Endodermal cell (in vitro differentiated cells): ENCODE measurements at regions not wholly inside any gene's neighbourhood (a gene's known extent, or its start where the extent isn't known, plus 50 kb on each side); places are given as distances from the start of the nearest gene placed in this dataset.

Experiments used
- DNase-seq: peaks from one replicate; pipeline ENCODE4 v3.0.0-alpha.2; 2017
- H3K27ac ChIP-seq: 2 replicates; pipeline ENCODE4 v1.5.1; 2013; ENCODE audit warnings: mild to moderate bottlenecking, low read depth, low read length, moderate library complexity
- H3K27me3 ChIP-seq: 2 replicates; pipeline ENCODE4 v1.6.1; 2013; ENCODE audit warnings: mild to moderate bottlenecking, low read length, moderate library complexity; ENCODE audit not compliant: insufficient read depth, control insufficient read depth, poor library complexity, severe bottlenecking
- H3K36me3 ChIP-seq: 2 replicates; pipeline ENCODE4 v1.7.0; 2013; ENCODE audit warnings: mild to moderate bottlenecking, low read length, moderate library complexity; ENCODE audit not compliant: control insufficient read depth, insufficient read depth
- H3K4me1 ChIP-seq: one replicate; pipeline ENCODE4 v1.7.0; 2013; ENCODE audit warnings: low read length; ENCODE audit not compliant: control insufficient read depth, insufficient read depth
- H3K4me3 ChIP-seq: 2 replicates; pipeline ENCODE4 v1.5.1; 2013; ENCODE audit warnings: mild to moderate bottlenecking, low read length, moderate library complexity
- H3K9ac ChIP-seq: 2 replicates; pipeline ENCODE4 v1.6.1; 2013; ENCODE audit warnings: mild to moderate bottlenecking, low read length, moderate library complexity; ENCODE audit not compliant: poor library complexity, severe bottlenecking; ENCODE audit errors: extremely low read depth
- H3K9me3 ChIP-seq: 2 replicates; pipeline ENCODE4 v1.6.1; 2013; ENCODE audit warnings: mild to moderate bottlenecking, low read length, moderate library complexity; ENCODE audit not compliant: control insufficient read depth
- H3K27ac Mint-ChIP-seq: 2 replicates; pipeline ENCODE4 v1.8.0; 2020; ENCODE audit warnings: mixed read lengths
- H3K27me3 Mint-ChIP-seq: 2 replicates; pipeline ENCODE4 v1.8.0; 2021; ENCODE audit warnings: mild to moderate bottlenecking, mixed read lengths; ENCODE audit not compliant: insufficient read depth
- H3K36me3 Mint-ChIP-seq: 2 replicates; pipeline ENCODE4 v1.8.0; 2020; ENCODE audit warnings: low read depth, mixed read lengths
- H3K4me1 Mint-ChIP-seq: 2 replicates; pipeline ENCODE4 v1.8.0; 2020; ENCODE audit warnings: mixed read lengths
- H3K4me3 Mint-ChIP-seq: 2 replicates; pipeline ENCODE4 v1.8.0; 2020; ENCODE audit warnings: mild to moderate bottlenecking, moderate library complexity, mixed read lengths
- H3K9me3 Mint-ChIP-seq: 2 replicates; pipeline ENCODE4 v1.8.0; 2020; ENCODE audit warnings: mild to moderate bottlenecking, mixed read lengths
- WGBS, 2 experiments: methylation state at CpG; one replicate each; pipeline versions ENCODE4 v1.1.5 to v1.1.7; 2013; ENCODE audit warnings: missing lambda C conversion rate in 2 of 2, mixed read lengths in 1 of 2; ENCODE audit not compliant: insufficient coverage in 1 of 2, insufficient read length in 1 of 2; 5-methylcytosine and 5-hydroxymethylcytosine counted together
- TF ChIP-seq, protein P1 (sequence below): fragments of 200-600 bp; sonication (generic); conservative IDR thresholded peaks from 2 replicates; pipeline ENCODE4 v1.5.0; 2021; ENCODE audit warnings: antibody characterized with exemption, mild to moderate bottlenecking

DNA sequence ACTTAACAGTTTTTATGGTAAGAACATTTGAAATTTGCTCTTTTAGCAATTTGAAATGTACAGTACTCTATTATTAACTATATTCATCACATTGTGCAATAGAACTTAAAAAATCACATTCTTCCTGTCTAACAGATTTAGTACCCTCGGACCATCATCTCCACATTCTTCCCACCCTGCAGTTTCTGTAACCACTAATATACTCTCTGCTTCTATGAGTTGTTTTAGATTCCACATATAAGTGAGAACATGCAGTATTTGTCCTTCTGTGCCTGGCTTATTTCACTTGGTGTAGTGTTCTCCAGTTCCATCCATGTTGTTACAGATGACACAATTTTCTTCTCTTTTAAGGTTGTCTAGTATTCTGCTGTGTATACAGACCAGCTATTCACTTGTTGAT, 88.9 kb upstream of the SEC61G start:
- Mint-ChIP-seq H3K4me3 (no peak overlapping the region), H3K4me1 (no peaks in the 10 kb centered on the region), H3K9me3 (peaks cover 21% of the 10 kb centered on the region), H3K27me3 (no peaks in the 10 kb centered on the region), H3K36me3 (no peaks in the 10 kb centered on the region), H3K27ac (no peak overlapping the region)
- H3K36me3 ChIP-seq, result no peaks in the 10 kb centered on the region
- no peak overlapping the region for H3K4me3 ChIP-seq
- H3K9me3 ChIP-seq, result no peaks in the 10 kb centered on the region
- no peak overlapping the region for H3K27ac ChIP-seq
- TF ChIP-seq, protein P1, sequence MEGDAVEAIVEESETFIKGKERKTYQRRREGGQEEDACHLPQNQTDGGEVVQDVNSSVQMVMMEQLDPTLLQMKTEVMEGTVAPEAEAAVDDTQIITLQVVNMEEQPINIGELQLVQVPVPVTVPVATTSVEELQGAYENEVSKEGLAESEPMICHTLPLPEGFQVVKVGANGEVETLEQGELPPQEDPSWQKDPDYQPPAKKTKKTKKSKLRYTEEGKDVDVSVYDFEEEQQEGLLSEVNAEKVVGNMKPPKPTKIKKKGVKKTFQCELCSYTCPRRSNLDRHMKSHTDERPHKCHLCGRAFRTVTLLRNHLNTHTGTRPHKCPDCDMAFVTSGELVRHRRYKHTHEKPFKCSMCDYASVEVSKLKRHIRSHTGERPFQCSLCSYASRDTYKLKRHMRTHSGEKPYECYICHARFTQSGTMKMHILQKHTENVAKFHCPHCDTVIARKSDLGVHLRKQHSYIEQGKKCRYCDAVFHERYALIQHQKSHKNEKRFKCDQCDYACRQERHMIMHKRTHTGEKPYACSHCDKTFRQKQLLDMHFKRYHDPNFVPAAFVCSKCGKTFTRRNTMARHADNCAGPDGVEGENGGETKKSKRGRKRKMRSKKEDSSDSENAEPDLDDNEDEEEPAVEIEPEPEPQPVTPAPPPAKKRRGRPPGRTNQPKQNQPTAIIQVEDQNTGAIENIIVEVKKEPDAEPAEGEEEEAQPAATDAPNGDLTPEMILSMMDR, result no peak
- no peak overlapping the region for H3K9ac ChIP-seq
- H3K4me1 ChIP-seq, result no peaks in the 10 kb centered on the region
- no peaks in the 10 kb centered on the region for H3K27me3 ChIP-seq
- 86% methylated on average over 1 of the region's 1 CpG; no CpG with 5 or more reads in 1 of the 2 experiments for WGBS, 2 experiments
- DNase-seq, result no peak

DNA sequence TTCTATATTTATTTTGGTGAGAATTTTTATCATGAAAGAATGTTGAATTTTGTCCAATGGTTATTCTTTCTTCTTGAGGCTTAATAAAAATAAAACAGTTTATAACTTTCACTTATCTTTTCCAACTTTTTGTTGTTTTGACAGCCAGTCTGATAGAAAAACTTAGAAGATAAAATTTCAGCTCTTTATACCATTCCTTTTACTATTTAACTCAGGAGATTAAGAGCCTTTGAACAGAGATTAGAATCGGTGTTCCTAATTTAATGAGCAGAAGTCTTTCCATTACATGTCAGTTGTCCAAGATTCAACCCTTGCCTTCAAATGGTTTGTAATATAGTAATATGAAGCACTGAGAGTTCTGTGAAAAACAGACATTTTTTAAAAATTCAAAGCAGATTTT, 97.8 kb upstream of the SEC61G start:
- H3K4me3 ChIP-seq, result no peak overlapping the region
- peaks cover 10% of the 10 kb centered on the region for H3K4me1 Mint-ChIP-seq
- no peaks in the 10 kb centered on the region for H3K4me1 ChIP-seq
- H3K9ac ChIP-seq, result no peak overlapping the region
- H3K9me3 Mint-ChIP-seq, result peaks cover 15% of the 10 kb centered on the region
- no peak for DNase-seq
- H3K36me3 Mint-ChIP-seq, result no peaks in the 10 kb centered on the region
- no peaks in the 10 kb centered on the region for H3K27me3 Mint-ChIP-seq
- no peak overlapping the region for H3K27ac ChIP-seq
- H3K36me3 ChIP-seq, result no peaks in the 10 kb centered on the region
- no peak overlapping the region for H3K27ac Mint-ChIP-seq
- no peaks in the 10 kb centered on the region for H3K27me3 ChIP-seq
- H3K9me3 ChIP-seq, result no peaks in the 10 kb centered on the region
- no peak overlapping the region for H3K4me3 Mint-ChIP-seq
- TF ChIP-seq, protein P1, result no peak
- WGBS, 2 experiments, result 86% methylated on average over 1 of the region's 1 CpG; no CpG with 5 or more reads in 1 of the 2 experiments

DNA sequence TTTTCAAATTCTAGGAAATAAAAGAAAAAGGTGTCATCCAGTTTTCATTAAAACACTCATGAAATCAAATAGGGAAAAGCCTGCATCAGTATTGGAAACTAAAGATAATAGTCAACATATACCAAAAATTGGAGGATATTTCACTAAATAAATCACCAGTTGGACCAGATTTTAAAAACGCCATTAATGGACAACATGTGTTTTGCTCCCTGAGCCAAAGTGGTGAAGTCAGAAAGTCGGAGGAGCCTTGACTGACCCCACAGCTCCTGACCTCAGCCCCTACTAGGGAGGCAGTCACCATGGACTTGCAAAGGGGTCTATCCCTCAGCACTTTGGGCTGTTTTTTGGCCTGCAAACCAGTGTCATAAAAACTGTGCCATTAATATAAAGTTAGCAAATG, 98.3 kb upstream of the SEC61G start:
- no peaks in the 10 kb centered on the region for H3K36me3 ChIP-seq
- Mint-ChIP-seq H3K9me3 (peaks cover 14% of the 10 kb centered on the region), H3K4me3 (no peak overlapping the region), H3K27me3 (no peaks in the 10 kb centered on the region), H3K4me1 (peaks cover 10% of the 10 kb centered on the region), H3K36me3 (no peaks in the 10 kb centered on the region), H3K27ac (no peak overlapping the region)
- H3K4me1 ChIP-seq, result no peaks in the 10 kb centered on the region
- H3K27me3 ChIP-seq, result no peaks in the 10 kb centered on the region
- no peak overlapping the region for H3K27ac ChIP-seq
- TF ChIP-seq, protein P1, result no peak
- H3K4me3 ChIP-seq, result no peak overlapping the region
- no peaks in the 10 kb centered on the region for H3K9me3 ChIP-seq
- WGBS, 2 experiments, result 89 to 100% methylated on average over 1 to 2 of the region's 2 CpGs
- H3K9ac ChIP-seq, result no peak overlapping the region
- no peak for DNase-seq
